ENCODE measurements at regions not wholly inside any gene's neighbourhood (a gene's known extent, or its start where the extent isn't known, plus 50 kb on each side); places are given as distances from the start of the nearest gene placed in this dataset.

DNA sequence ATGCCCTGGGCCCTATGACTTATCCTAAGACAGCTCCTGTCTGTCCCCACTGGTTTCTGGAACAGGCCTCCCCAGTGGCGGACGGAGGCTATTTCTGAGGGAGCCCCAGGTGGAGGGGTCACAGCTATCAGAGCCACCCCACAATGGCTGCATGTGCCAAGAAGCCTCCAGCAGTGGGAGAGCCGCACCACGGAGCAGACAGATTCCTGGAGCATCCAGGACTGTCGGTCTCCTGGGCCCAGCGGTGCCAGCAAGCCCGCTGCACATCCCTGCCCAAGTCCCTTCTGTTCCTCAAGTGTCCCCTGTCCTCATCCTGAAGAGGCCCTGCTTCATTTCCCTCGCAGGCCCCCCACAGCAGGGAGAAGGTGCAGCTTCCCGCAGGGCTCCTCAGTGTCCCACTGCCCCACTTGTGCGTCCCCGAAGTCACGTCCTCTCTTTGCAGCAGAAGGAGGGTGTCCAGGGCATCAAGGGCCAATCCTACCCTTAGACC lies 193.0 kb upstream of the SHH start:
- in situ Hi-C loops (cut with MboI; ENCODE audit: low pct_unique_long_range_greater_than_20kb, low sequenced_read_pairs), result no loop called here
- DNase-seq, result no peak

- in situ Hi-C loops (cut with MboI; ENCODE audit: low pct_unique_long_range_greater_than_20kb, low sequenced_read_pairs), result no loop called here
Observed at GRCh38 chr7:156004265-156005201, 192.3 kb upstream of the SHH start.

GRCh38 chr7:156003220-156004162 lies 191.2 kb upstream of the SHH start:
- in situ Hi-C loops (cut with MboI; ENCODE audit: low pct_unique_long_range_greater_than_20kb, low sequenced_read_pairs), result no loop called here
- no peak for DNase-seq

More at GRCh38 chr7:156004265-156005201, 192.3 kb upstream of the SHH start:
- no peak for DNase-seq

DNA sequence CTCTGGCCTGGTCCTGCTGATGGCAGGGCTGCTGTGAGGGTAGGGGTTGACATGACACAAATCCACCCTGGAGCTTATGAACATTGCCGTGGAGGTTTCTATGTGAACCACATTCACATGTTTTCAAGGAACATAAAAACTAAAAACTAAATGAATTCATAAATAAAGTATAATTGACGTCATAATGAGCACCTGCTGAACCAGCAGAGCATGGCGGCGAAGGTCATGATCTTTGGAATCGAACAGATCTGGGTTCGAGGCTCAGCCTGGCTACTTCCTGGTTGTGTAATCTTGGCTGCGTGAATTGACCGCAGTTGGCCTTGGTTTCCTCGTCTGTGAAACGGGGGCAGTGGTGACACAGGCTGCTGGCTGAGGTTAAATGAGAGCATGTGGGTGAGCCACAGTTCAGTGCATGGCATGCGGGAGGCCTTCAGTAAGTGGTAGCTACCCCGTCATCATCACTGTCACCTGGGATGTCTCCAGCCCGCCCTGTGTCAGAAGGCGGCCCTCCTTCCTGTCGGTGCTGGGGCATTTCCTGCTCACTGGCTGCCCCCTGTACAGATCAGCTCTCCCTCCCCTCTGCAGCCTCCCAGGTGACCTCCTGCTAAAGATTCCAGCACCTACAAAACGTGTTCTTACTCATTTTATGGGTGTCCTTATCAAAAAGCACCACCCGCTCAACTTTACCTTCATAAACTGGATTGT lies 190.3 kb upstream of the SHH start:
- in situ Hi-C loops (cut with MboI; ENCODE audit: low pct_unique_long_range_greater_than_20kb, low sequenced_read_pairs), result no loop called here
- DNase-seq, result no peak

GRCh38 chr7:156001496-156002260 lies 189.4 kb upstream of the SHH start:
- in situ Hi-C loops (cut with MboI; ENCODE audit: low pct_unique_long_range_greater_than_20kb, low sequenced_read_pairs), result no loop called here

DNA sequence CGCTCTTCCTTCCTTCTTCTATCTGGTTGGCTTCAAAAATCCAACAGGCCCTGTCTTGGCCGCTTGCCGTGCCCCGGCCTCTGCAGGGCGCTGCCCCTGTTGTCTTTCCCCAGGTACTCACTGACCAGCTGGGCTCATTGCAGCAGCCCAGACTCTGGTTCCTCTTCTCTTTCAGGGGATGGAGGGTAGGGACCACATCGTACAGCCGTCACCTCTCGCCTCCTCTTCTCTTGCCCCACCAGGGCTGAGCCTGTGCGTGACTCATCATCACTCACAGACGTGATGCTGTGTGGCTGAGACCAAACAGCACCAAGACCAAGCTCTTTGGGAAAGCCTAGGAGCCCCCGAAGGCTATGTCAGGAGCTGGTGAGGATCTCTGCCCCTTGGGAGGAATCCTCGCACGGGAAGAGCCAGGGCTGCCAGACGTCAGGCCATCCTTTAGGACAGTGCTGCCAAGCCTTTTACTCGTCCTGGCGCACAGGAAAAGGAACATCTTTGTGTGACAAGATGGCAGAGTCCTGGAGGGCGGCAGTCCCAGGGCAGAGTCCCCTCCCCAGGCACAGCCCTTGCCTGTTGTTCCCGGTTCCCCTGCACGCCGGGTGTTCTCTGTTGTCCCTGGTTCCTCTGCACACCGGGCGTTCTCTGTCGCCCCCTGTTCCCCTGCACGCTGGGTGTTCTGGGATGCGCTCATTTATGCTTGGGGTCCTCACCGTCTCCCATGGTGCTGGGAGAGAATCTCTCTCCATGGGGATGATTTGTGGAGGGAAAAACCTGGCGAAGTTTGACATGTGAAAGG lies 188.5 kb upstream of the SHH start:
- in situ Hi-C loops (cut with MboI; ENCODE audit: low pct_unique_long_range_greater_than_20kb, low sequenced_read_pairs), result no loop called here
- no peak for DNase-seq

More at GRCh38 chr7:156001496-156002260, 189.4 kb upstream of the SHH start:
- DNase-seq, result no peak

GRCh38 chr7:155999631-156000489 lies 187.6 kb upstream of the SHH start:
- DNase-seq, result no peak
- in situ Hi-C loops (cut with MboI; ENCODE audit: low pct_unique_long_range_greater_than_20kb, low sequenced_read_pairs), result no loop called here

- in situ Hi-C loops (cut with MboI; ENCODE audit: low pct_unique_long_range_greater_than_20kb, low sequenced_read_pairs), result no loop called here
- no peak for DNase-seq
Observed at GRCh38 chr7:155998766-155999630, 186.7 kb upstream of the SHH start.

DNA sequence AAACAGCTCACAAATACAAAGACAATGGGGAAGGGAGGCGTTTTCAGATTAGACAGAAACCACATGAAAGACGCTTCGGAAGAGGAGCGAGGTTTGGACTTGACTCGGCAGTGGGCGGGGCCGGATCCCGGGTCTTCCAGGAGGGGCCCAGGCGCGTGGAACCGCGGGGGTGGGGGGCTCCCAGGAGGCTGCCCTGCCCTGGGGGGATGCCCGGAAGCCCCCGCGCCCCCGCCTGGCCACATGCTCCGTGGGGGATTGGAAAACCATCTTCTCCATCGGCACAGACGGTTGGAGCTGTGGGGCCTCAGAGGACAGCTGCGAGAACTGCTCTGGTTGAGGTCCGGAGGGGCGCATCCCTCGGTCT lies 186.0 kb upstream of the SHH start:
- no peak for DNase-seq
- in situ Hi-C loops (cut with MboI; ENCODE audit: low pct_unique_long_range_greater_than_20kb, low sequenced_read_pairs), result no loop called here

DNA sequence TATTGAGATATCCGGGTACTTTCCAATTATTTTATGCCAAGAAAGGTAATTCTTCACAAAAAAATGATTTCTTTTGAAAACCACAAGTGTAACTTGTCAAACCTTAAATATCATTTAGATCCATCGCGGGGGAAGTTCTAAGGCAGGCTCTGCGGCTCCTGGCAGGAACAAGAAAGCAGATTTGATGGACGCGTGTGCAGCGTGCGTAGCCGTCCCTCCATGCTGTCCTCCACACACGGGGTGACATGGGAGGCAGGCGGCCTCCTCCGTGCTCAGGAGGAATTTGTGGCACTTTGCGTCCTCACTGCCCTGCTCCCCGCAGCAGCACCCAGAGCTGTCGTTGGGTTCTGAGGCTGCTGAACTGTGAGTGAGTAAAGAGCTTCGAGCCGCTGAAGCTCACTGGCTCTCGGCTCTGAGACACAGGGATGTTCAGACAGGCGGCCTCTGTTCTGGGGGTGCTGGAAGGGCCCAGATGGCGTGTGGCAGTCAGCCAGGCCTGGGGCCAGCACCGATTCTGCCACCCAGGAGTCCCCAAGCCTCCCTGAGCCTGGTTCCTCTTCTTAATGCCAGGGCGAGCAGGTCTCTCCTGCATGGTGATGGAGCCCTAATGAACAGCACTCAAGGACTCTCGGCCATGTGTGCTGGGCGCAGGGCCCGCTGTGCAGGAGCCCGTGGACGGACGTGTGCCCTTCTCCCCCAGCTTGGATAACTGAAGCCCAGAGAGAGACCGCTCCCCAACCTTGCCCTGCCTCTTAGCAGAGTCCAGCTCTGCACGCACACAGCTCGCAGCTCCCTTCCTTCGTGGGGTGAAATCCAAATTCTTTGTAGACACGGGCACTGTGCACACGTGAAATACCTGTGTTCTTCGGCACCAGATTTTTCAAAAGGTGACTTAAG lies 185.4 kb upstream of the SHH start:
- in situ Hi-C loops (cut with MboI; ENCODE audit: low pct_unique_long_range_greater_than_20kb, low sequenced_read_pairs), result no loop called here
- DNase-seq, result no peak

DNA sequence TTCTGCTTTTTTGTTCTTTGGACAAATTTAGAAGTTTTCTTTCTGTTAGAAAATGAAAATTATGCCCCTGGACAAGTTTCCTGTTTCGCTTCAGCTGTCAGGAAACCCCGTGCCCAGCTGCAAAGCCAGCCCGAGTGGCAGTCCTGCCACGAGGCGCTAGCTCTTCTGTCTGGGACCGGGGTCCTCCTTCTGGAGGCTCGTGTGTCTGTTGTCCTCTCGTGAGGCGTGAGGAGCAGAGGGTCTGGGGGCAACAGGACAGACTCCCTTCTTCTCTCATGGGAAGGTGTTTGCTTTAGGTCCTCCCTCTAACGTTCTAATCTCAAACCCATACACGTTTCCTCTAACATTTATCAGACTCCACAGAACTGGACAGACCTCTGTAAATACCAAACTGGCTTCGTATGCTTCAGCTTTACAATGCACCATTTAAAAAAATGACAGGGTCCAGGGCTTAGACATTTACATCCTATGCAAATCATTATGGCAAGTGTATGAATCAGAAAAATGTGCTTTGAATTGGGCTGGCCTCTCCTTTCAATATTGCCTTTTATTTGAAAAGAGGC lies 184.5 kb upstream of the SHH start:
- no peak for DNase-seq
- in situ Hi-C loops (cut with MboI; ENCODE audit: low pct_unique_long_range_greater_than_20kb, low sequenced_read_pairs), result no loop called here

GRCh38 chr7:155995183-155995612 lies 182.9 kb upstream of the SHH start:
- no peak for DNase-seq
- in situ Hi-C loops (cut with MboI; ENCODE audit: low pct_unique_long_range_greater_than_20kb, low sequenced_read_pairs), result no loop called here

DNA sequence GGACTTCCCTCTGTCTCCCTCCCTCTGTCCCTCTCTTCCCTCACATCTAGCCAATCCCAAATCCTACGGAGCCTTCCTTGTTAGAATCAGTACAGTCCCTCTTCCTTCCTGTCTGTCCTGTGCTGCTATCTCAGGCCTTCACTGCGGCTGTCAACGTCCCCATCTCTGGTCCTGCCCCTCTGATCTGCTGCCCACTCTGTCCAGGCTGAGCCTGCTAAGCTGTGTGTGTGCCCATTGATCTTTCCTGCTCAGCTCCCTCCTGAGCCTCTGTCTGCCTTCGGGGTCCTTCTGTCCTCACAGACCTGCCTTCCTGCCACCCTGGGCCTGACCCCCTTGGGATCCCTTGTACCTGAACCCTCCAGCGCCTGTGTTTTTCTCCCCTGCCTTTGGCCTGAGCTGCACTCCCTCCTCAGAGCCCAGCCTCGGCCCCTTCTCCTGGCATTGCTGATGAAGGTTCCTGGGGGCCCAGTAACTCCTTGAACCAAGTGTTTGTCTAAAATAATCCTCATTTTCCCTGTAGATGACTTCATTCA lies 182.1 kb upstream of the SHH start:
- in situ Hi-C loops (cut with MboI; ENCODE audit: low pct_unique_long_range_greater_than_20kb, low sequenced_read_pairs), result no loop called here
- no peak for DNase-seq

DNA sequence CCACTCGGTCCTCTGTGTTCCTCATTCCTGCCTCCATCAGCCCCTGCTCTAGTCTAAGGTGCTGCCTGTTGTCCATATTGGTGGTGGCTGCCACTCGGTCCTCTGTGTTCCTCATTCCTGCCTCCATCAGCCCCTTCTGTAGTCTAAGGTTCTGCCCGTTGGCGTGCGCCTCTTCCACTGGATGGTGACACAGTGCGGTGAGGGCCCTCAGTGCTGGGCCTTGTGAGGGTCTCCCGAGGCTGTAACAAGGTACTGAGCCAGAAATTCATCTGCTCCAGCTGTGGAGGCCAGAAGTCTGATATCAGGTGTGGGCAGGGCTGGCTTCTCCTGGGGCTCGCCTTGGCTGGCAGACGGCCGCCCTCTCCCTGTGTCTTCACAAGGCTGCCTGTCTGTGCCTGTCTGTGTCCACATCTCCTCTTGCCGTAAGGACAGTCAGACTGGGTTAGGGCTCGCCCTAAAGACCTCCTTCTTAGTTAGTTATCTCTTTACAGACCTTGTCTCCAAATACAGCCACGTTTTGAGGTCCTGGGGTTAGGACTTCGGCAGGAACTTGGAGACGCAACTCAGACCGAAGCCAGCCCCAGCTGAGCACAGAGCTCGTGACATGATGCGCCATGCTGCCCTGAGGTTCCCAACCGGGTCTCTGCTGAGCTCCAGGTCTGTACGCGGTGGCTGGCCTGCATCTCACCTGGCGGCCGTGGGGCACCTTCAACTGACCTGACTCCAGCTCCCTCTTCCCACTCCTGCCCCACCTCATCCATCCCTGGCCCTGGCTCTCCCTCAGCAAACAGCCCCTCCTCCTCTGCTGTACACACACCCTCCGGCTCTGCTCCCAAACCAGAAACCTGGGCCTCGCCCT lies 181.4 kb upstream of the SHH start:
- no peak for DNase-seq
- in situ Hi-C loops (cut with MboI; ENCODE audit: low pct_unique_long_range_greater_than_20kb, low sequenced_read_pairs), result no loop called here

Measured in KBM-7 (cell line).